Thoracic aorta (tissue), 2 donors: ENCODE measurements at regions not wholly inside any gene's neighbourhood (a gene's known extent, or its start where the extent isn't known, plus 50 kb on each side); places are given as distances from the start of the nearest gene placed in this dataset.

Experiments used
- ATAC-seq: fragments of 150-250 bp; one replicate; pipeline ENCODE4 v1.8.0; 2017; ENCODE audit warnings: low read depth; ENCODE audit not compliant: insufficient number of reproducible peaks, low FRiP score
- DNase-seq: peaks from one replicate; pipeline ENCODE4 v3.0.0-alpha.2; 2020; ENCODE audit warnings: low spot score
- H3K27ac ChIP-seq, 2 donors: fragments of 200-600 bp; sonication (generic); 1 replicate in 1 of 2; 2 replicates in 1 of 2; pipeline ENCODE4 v1.5.1; 2016; ENCODE audit warnings: mild to moderate bottlenecking in 2 of 2, moderate library complexity in 2 of 2
- H3K27me3 ChIP-seq: fragments of 200-600 bp; sonication (generic); replicated peaks from 2 replicates; pipeline ENCODE4 v1.6.0; 2016; ENCODE audit warnings: mild to moderate bottlenecking; ENCODE audit not compliant: insufficient read depth
- H3K36me3 ChIP-seq: fragments of 200-600 bp; sonication (generic); one replicate; pipeline ENCODE4 v1.5.1; 2016
- H3K4me1 ChIP-seq, 2 donors: fragments of 200-600 bp; sonication (generic); 1 replicate in 1 of 2; 2 replicates in 1 of 2; pipeline versions ENCODE4 v1.5.1 to v1.6.0; 2016; ENCODE audit warnings: low read depth in 2 of 2, mild to moderate bottlenecking in 1 of 2; ENCODE audit not compliant: control insufficient read depth in 1 of 2
- H3K4me3 ChIP-seq: fragments of 200-600 bp; sonication (generic); 2 replicates; pipeline ENCODE4 v1.5.1; 2016; ENCODE audit warnings: mild to moderate bottlenecking
- H3K9me3 ChIP-seq: fragments of 200-600 bp; sonication (generic); 2 replicates; pipeline ENCODE4 v1.5.1; 2016
- CTCF ChIP-seq: fragments of 200-600 bp; sonication (generic); IDR thresholded peaks from one replicate; pipeline ENCODE4 v1.5.1; 2019; ENCODE audit warnings: antibody characterized with exemption

GRCh38 chr10:121294630-121295029 lies 303.6 kb downstream of the FGFR2 start:
- no peak overlapping the region for H3K27ac ChIP-seq
- ATAC-seq, result no peak

GRCh38 chr10:121296378-121296777 lies 301.9 kb downstream of the FGFR2 start:
- Histone ChIP-seq H3K4me1 (no peaks in the 10 kb centered on the region), H3K27ac (no peak overlapping the region), H3K36me3 (no peaks in the 10 kb centered on the region), H3K4me3 (no peak overlapping the region), H3K27me3 (no peaks in the 10 kb centered on the region), H3K9me3 (no peaks in the 10 kb centered on the region)
- TF ChIP-seq CTCF, result no peak
- no peak for DNase-seq
- ATAC-seq, result no peak

More at GRCh38 chr10:121294630-121295029, 303.6 kb downstream of the FGFR2 start:
- DNase-seq, result no peak
- H3K4me1 ChIP-seq, result no peaks in the 10 kb centered on the region
- TF ChIP-seq CTCF, result no peak
- H3K27me3 ChIP-seq, result no peaks in the 10 kb centered on the region
- no peak overlapping the region for H3K4me3 ChIP-seq
- H3K9me3 ChIP-seq, result no peaks in the 10 kb centered on the region
- H3K36me3 ChIP-seq, result no peaks in the 10 kb centered on the region

- Histone ChIP-seq H3K9me3 (no peaks in the 10 kb centered on the region), H3K36me3 (no peaks in the 10 kb centered on the region), H3K4me3 (no peak overlapping the region), H3K27me3 (no peaks in the 10 kb centered on the region), H3K4me1 (no peaks in the 10 kb centered on the region), H3K27ac (no peak overlapping the region)
- no peak for DNase-seq
- no peak for ATAC-seq
- TF ChIP-seq CTCF, result no peak
Observed at GRCh38 chr10:121296881-121297585, 301.2 kb downstream of the FGFR2 start.

- Histone ChIP-seq H3K27ac (no peak overlapping the region), H3K4me1 (no peaks in the 10 kb centered on the region), H3K27me3 (no peaks in the 10 kb centered on the region), H3K4me3 (no peak overlapping the region), H3K36me3 (no peaks in the 10 kb centered on the region), H3K9me3 (no peaks in the 10 kb centered on the region)
- DNase-seq, result no peak
- no peak for TF ChIP-seq CTCF
- ATAC-seq, result no peak
Observed at GRCh38 chr10:121300723-121301122, 297.5 kb downstream of the FGFR2 start.

- no peaks in the 10 kb centered on the region for H3K27me3 ChIP-seq
- ATAC-seq (no peak), DNase-seq (no peak)
- H3K36me3 ChIP-seq, result no peaks in the 10 kb centered on the region
- H3K9me3 ChIP-seq, result no peaks in the 10 kb centered on the region
- no peak overlapping the region for H3K4me3 ChIP-seq
- no peaks in the 10 kb centered on the region for H3K4me1 ChIP-seq
- no peak overlapping the region for H3K27ac ChIP-seq
- TF ChIP-seq CTCF, result no peak
Observed at GRCh38 chr10:121302541-121303180, 295.6 kb downstream of the FGFR2 start.
